H9 (cell line): ENCODE measurements at regions not wholly inside any gene's neighbourhood (a gene's known extent, or its start where the extent isn't known, plus 50 kb on each side); places are given as distances from the start of the nearest gene placed in this dataset.

ENCODE experiments used
- DNase-seq: peaks from one replicate; pipeline ENCODE4 v3.0.0-alpha.2; 2017
- H2AFZ ChIP-seq: one replicate; pipeline ENCODE4 v1.6.1; 2013; ENCODE audit warnings: mild to moderate bottlenecking, low read length, control low read depth, moderate library complexity
- H2AK5ac ChIP-seq: 2 replicates; pipeline ENCODE4 v1.6.1; 2013; ENCODE audit warnings: low read length, control low read depth, mixed read lengths; ENCODE audit not compliant: insufficient read length
- H2BK120ac ChIP-seq: one replicate; pipeline ENCODE4 v1.6.1; 2013; ENCODE audit warnings: low read depth, mild to moderate bottlenecking, low read length, control low read depth, inconsistent platforms; ENCODE audit not compliant: poor library complexity, severe bottlenecking
- H2BK12ac ChIP-seq: 2 replicates; pipeline ENCODE4 v1.6.1; 2013; ENCODE audit warnings: low read length, control low read depth, mixed read lengths, low read depth; ENCODE audit not compliant: insufficient read length
- H2BK15ac ChIP-seq: 2 replicates; pipeline ENCODE4 v1.6.1; 2013; ENCODE audit warnings: low read depth, low read length, control low read depth
- H2BK20ac ChIP-seq: one replicate; pipeline ENCODE4 v1.6.1; 2013; ENCODE audit warnings: low read depth, mild to moderate bottlenecking, low read length, control low read depth, inconsistent platforms; ENCODE audit not compliant: poor library complexity, severe bottlenecking
- H2BK5ac ChIP-seq: 2 replicates; pipeline ENCODE4 v1.6.1; 2013; ENCODE audit warnings: low read length, control low read depth, mixed read lengths; ENCODE audit not compliant: insufficient read length
- H3K14ac ChIP-seq: 2 replicates; pipeline ENCODE4 v1.6.1; 2013; ENCODE audit warnings: low read length, control low read depth; ENCODE audit not compliant: insufficient read depth
- H3K18ac ChIP-seq: 2 replicates; pipeline ENCODE4 v1.6.1; 2013; ENCODE audit warnings: low read depth, mild to moderate bottlenecking, mixed read lengths, low read length, control low read depth; ENCODE audit not compliant: insufficient read length
- H3K23ac ChIP-seq: 2 replicates; pipeline ENCODE4 v1.6.1; 2013; ENCODE audit warnings: low read length, control low read depth, mixed read lengths, low read depth; ENCODE audit not compliant: insufficient read length
- H3K23me2 ChIP-seq: 2 replicates; pipeline ENCODE4 v1.6.1; 2013; ENCODE audit warnings: low read depth, mild to moderate bottlenecking, mixed read lengths, low read length, control low read depth; ENCODE audit not compliant: insufficient read length, poor library complexity, severe bottlenecking
- H3K27ac ChIP-seq: 2 replicates; pipeline ENCODE4 v1.5.1; 2013; ENCODE audit warnings: low read length, control low read depth, mixed read lengths, low read depth; ENCODE audit not compliant: insufficient read length
- H3K27me3 ChIP-seq: 2 replicates; pipeline ENCODE4 v1.6.1; 2013; ENCODE audit warnings: low read length, control low read depth, inconsistent platforms; ENCODE audit not compliant: insufficient read depth
- H3K4ac ChIP-seq: 2 replicates; pipeline ENCODE4 v1.6.1; 2013; ENCODE audit warnings: low read depth, mild to moderate bottlenecking, control low read depth, inconsistent platforms, low read length, moderate library complexity
- H3K4me1 ChIP-seq: 2 replicates; pipeline ENCODE4 v1.6.1; 2013; ENCODE audit warnings: low read length, control low read depth, inconsistent platforms; ENCODE audit not compliant: insufficient read depth
- H3K4me2 ChIP-seq: 2 replicates; pipeline ENCODE4 v1.6.1; 2013; ENCODE audit warnings: low read length, control low read depth, mixed read lengths; ENCODE audit not compliant: insufficient read length, insufficient read depth
- H3K56ac ChIP-seq: 2 replicates; pipeline ENCODE4 v1.6.1; 2013; ENCODE audit warnings: low read depth, mild to moderate bottlenecking, mixed read lengths, low read length, control low read depth; ENCODE audit not compliant: insufficient read length
- H3K79me1 ChIP-seq: 2 replicates; pipeline ENCODE4 v1.6.1; 2013; ENCODE audit warnings: low read depth, mild to moderate bottlenecking, moderate library complexity, low read length, control low read depth, inconsistent platforms; ENCODE audit not compliant: insufficient read depth, poor library complexity, severe bottlenecking
- H3K79me2 ChIP-seq: 2 replicates; pipeline ENCODE4 v1.6.1; 2013; ENCODE audit warnings: low read length, control low read depth, inconsistent platforms; ENCODE audit not compliant: insufficient read depth
- H3K9ac ChIP-seq: 2 replicates; pipeline ENCODE4 v1.6.1; 2013; ENCODE audit warnings: low read length, control low read depth, mixed read lengths; ENCODE audit not compliant: insufficient read length; ENCODE audit errors: extremely low read depth
- H3K9me3 ChIP-seq: one replicate; pipeline ENCODE4 v1.6.1; 2013; ENCODE audit warnings: low read depth, low read length, inconsistent platforms; ENCODE audit not compliant: control insufficient read depth
- H3T11ph ChIP-seq: one replicate; pipeline ENCODE4 v1.6.1; 2013; ENCODE audit warnings: mild to moderate bottlenecking, low read length, control low read depth, inconsistent platforms
- H4K20me1 ChIP-seq: one replicate; pipeline ENCODE4 v1.6.1; 2013; ENCODE audit not compliant: control insufficient read depth, insufficient read length, insufficient read depth
- H4K5ac ChIP-seq: 2 replicates; pipeline ENCODE4 v1.6.1; 2013; ENCODE audit warnings: low read depth, mild to moderate bottlenecking, mixed read lengths, low read length, control low read depth; ENCODE audit not compliant: insufficient read length
- H4K8ac ChIP-seq: replicated peaks from 2 replicates; pipeline ENCODE4 v1.6.1; 2013; ENCODE audit warnings: low read length, control low read depth, mixed read lengths, low read depth; ENCODE audit not compliant: insufficient read length
- H4K91ac ChIP-seq: 2 replicates; pipeline ENCODE4 v1.6.1; 2013; ENCODE audit warnings: low read depth, mild to moderate bottlenecking, moderate library complexity, mixed read lengths, low read length, control low read depth; ENCODE audit not compliant: insufficient read length
- H3K27ac Mint-ChIP-seq, 3 experiments: 2 replicates in 2 of 3; 3 replicates in 1 of 3; pipeline ENCODE4 v1.8.0; 2020 to 2021; ENCODE audit warnings: mixed read lengths in 3 of 3, mild to moderate bottlenecking in 1 of 3, moderate library complexity in 1 of 3
- H3K27me3 Mint-ChIP-seq: 2 replicates; pipeline ENCODE4 v1.8.0; 2021; ENCODE audit warnings: low read depth, mild to moderate bottlenecking, moderate library complexity, mixed read lengths
- H3K36me3 Mint-ChIP-seq, 3 experiments: 2 replicates in 2 of 3; 3 replicates in 1 of 3; pipeline ENCODE4 v1.8.0; 2020 to 2021; ENCODE audit warnings: low read depth in 3 of 3, mixed read lengths in 3 of 3; ENCODE audit not compliant: insufficient read depth in 1 of 3
- H3K4me1 Mint-ChIP-seq, 2 experiments: 2 replicates each; pipeline ENCODE4 v1.8.0; 2020; ENCODE audit warnings: mixed read lengths in 2 of 2
- H3K4me3 Mint-ChIP-seq, 2 experiments: 2 replicates in 1 of 2; 3 replicates in 1 of 2; pipeline ENCODE4 v1.8.0; 2020 to 2021; ENCODE audit warnings: mild to moderate bottlenecking in 2 of 2, mixed read lengths in 2 of 2, moderate library complexity in 1 of 2
- H3K9me3 Mint-ChIP-seq, 2 experiments: 2 replicates in 1 of 2; 3 replicates in 1 of 2; pipeline ENCODE4 v1.8.0; 2020; ENCODE audit warnings: mild to moderate bottlenecking in 2 of 2, mixed read lengths in 2 of 2, moderate library complexity in 1 of 2
- CTCF ChIP-seq: fragments of 200-600 bp; sonication (generic); conservative IDR thresholded peaks from 3 replicates; pipeline ENCODE4 v1.8.0; 2021; ENCODE audit warnings: antibody characterized with exemption, mild to moderate bottlenecking
- WGBS: extraction: QIAGEN DNeasy Blood & Tissue Kit; methylation state at CpG from one replicate; pipeline ENCODE4 v1.1.7; 2013; ENCODE audit warnings: missing lambda C conversion rate, low lambda C conversion rate, mixed read lengths; ENCODE audit not compliant: insufficient read length; ENCODE audit errors: extremely low coverage; 5-methylcytosine and 5-hydroxymethylcytosine counted together

GRCh38 chr12:61823102-61823501 lies 437.1 kb upstream of the USP15 start:
- Histone ChIP-seq H2BK5ac (no peak overlapping the region), H2BK12ac (no peak overlapping the region), H2BK20ac (no peak overlapping the region), H3K79me1 (no peaks in the 10 kb centered on the region), H3K27ac (no peak overlapping the region), H3K79me2 (no peaks in the 10 kb centered on the region), H2AFZ (no peak overlapping the region), H3K56ac (no peak overlapping the region), H3K23me2 (no peaks in the 10 kb centered on the region), H3K9me3 (no peaks in the 10 kb centered on the region), H2BK120ac (no peak overlapping the region), H3T11ph (no peak overlapping the region), H3K14ac (no peak overlapping the region), H4K20me1 (no peaks in the 10 kb centered on the region), H4K91ac (no peak overlapping the region), H2BK15ac (no peak overlapping the region), H4K8ac (no peak overlapping the region), H4K5ac (no peak overlapping the region), H3K18ac (no peak overlapping the region), H3K4me1 (no peaks in the 10 kb centered on the region), H3K9ac (no peak overlapping the region), H3K23ac (no peak overlapping the region), H3K27me3 (no peaks in the 10 kb centered on the region), H3K4ac (no peak overlapping the region), H2AK5ac (no peak overlapping the region), H3K4me2 (no peak overlapping the region)
- Mint-ChIP-seq H3K27ac (no peak overlapping the region), H3K27me3 (no peaks in the 10 kb centered on the region), H3K9me3 (no peaks in the 10 kb centered on the region), H3K4me1 (peaks cover 0 to 2% of the 10 kb centered on the region in 2 experiments; a peak in 2 of 4 replicates), H3K4me3 (no peak overlapping the region), H3K36me3 (no peaks in the 10 kb centered on the region)
- no CpG with 5 or more reads among the region's 3 CpGs for WGBS
- no peak for TF ChIP-seq CTCF
- DNase-seq, result no peak
